Peyer's patch (tissue), 4 donors: ENCODE measurements at regions not wholly inside any gene's neighbourhood (a gene's known extent, or its start where the extent isn't known, plus 50 kb on each side); places are given as distances from the start of the nearest gene placed in this dataset.

ENCODE experiments used
- CTCF ChIP-seq, 6 experiments: fragments of 450-650 bp in 4 of 6; fragments of 200-600 bp in 2 of 6; sonication (generic) in 1 of 6; IDR thresholded peaks; one replicate each; pipeline ENCODE4 v1.5.1; 2017 to 2019; ENCODE audit warnings: antibody characterized with exemption in 6 of 6, mild to moderate bottlenecking in 3 of 6, moderate library complexity in 1 of 6
- POLR2A ChIP-seq, 2 donors: fragments of 450-650 bp; IDR thresholded peaks; one replicate each; pipeline ENCODE4 v1.5.1; 2017; ENCODE audit warnings: antibody characterized with exemption in 2 of 2, mild to moderate bottlenecking in 2 of 2, moderate library complexity in 2 of 2

DNA sequence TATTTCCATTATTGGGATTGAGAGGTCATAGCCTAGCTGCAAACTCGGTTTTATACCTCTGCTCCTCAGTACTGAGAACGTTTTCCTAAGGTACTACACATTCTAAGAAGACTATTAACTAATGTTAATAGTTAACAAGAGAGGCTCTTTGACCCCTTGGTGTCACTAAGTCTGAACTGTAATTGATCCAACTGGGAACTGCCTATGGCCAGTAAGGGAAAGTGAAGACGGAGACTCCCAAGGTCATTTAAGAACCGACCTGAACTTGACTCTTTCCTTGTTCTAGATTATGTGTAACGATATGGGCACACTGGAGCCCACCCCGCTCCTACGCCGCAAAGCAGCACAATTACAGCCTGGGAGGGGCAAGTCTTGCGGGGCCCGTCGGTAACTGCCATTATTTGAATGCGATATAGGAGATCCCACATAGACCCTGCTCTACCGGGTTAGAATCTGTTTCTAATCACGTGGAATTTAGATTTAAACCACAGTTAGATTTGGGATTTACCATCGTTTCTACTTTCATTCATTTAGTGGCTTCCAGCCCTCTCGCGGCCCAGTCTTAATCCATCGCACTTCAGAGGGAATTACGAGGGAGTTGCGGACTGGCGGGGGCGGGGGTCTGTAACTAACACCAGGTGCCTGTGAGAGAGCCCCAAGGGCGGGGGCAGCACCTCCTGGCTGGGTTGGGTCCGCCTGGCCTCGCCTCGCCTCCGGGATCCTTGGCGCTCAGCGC is 84.1 kb upstream of the EPB41L3 start:
- peak in 3 of 6 experiments; percentile 12 to 35 (median 26) for TF ChIP-seq CTCF (IDR thresholded peaks at IDR 0.05)
- no peak for TF ChIP-seq POLR2A (IDR thresholded peaks at IDR 0.05)
